ENCODE measurements at regions not wholly inside any gene's neighbourhood (a gene's known extent, or its start where the extent isn't known, plus 50 kb on each side); places are given as distances from the start of the nearest gene placed in this dataset.

DNA sequence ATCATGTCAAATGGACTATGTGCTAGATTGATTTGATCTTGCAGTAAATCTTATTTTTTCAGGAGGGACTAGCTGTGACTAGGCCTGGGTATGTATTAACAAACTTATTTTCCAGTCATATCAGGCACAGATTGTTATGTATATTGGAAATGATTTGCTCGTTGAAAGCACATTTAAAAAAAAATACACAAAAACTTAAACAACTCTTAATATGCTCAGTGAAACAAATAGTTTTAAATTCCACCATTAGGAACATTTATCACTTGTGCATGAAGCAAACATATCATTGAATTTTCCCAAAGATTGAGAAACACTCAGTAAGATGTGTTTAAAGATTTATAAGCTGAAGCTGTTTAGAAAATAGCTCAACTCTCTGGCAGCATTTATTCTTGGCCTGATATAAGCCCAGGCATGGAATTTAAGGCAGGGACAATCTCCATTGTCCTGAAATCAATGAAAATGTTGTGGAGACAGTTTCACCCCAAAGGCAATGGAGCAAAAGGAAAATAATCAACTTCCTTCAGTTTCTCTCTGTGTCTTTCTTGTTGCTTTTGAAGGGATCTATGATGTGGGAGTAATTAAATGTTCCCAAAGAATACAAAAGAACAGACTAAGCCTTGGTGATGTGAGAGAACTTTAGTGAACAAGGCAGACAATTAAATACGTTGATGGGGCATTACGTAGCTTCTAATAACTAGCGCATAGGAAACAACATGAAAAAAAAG, 250.3 kb downstream of the GPR37 start:
- CTCF ChIA-PET: interaction anchor here (0.6 kb wide), 1 partner anchor 18 kb away, joined by 3 read pairs; no protein-coding TSS in a partner anchor
- no peak overlapping the region for H3K4me2 ChIP-seq

GRCh38 chr7:124514471-124514870, 251.1 kb downstream of the GPR37 start:
- no peaks in the 10 kb centered on the region for H3K4me1 ChIP-seq (ENCODE audit: control insufficient read depth in 1 of 2, insufficient read depth in 2 of 2, low read depth in 1 of 2, low read length in 1 of 2)
- 26% methylated on average over 2 of the region's 2 CpGs for WGBS (ENCODE audit: low lambda C conversion rate)

More for the DNA sequence above, 250.3 kb downstream of the GPR37 start:
- H4K20me1 ChIP-seq (ENCODE audit: insufficient read depth): no peaks in the 10 kb centered on the region
- POLR2A ChIA-PET: no interaction called here
- H3K9me3 ChIP-seq: no peaks in the 10 kb centered on the region
- no peaks in the 10 kb centered on the region for H3K9me2 ChIP-seq
- H3K27me3 ChIP-seq (ENCODE audit: insufficient read depth): no peaks in the 10 kb centered on the region
- TF ChIP-seq TEAD4 (IDR thresholded peaks at IDR 0.05; ENCODE audit: borderline replicate concordance, insufficient read depth) (no peak), ZBTB33 (IDR thresholded peaks at IDR 0.05; ENCODE audit: borderline replicate concordance, low read depth) (no peak), CTCF (IDR thresholded peaks at IDR 0.05) (no peak), TCF12 (IDR thresholded peaks at IDR 0.05) (no peak), SMC3 (IDR thresholded peaks at IDR 0.05; ENCODE audit: low read depth, low read length) (no peak), JUND (IDR thresholded peaks at IDR 0.05) (no peak), GABPA (IDR thresholded peaks at IDR 0.05; ENCODE audit: low read depth) (no peak), NFIC (IDR thresholded peaks at IDR 0.05; ENCODE audit: borderline replicate concordance) (no peak), FOSL2 (IDR thresholded peaks at IDR 0.05; ENCODE audit: borderline replicate concordance, low read depth) (no peak)
- no peak overlapping the region for H3K9ac ChIP-seq
- H3K4me1 ChIP-seq (ENCODE audit: control insufficient read depth in 1 of 2, insufficient read depth in 2 of 2, low read depth in 1 of 2, low read length in 1 of 2): no peaks in the 10 kb centered on the region
- DNase-seq: no peak
- H3F3A ChIP-seq (replicated peaks; ENCODE audit: insufficient read depth): no peaks in the 10 kb centered on the region
- 61% methylated on average over 4 of the region's 4 CpGs for WGBS (ENCODE audit: low lambda C conversion rate)
- no peak overlapping the region for H3K4me3 ChIP-seq (ENCODE audit: low read depth in 2 of 2, low read length in 1 of 2)
- H3K36me3 ChIP-seq (replicated peaks in 1 of 2; ENCODE audit: control insufficient read depth in 1 of 2, insufficient read depth in 2 of 2, low read length in 1 of 2): no peaks in the 10 kb centered on the region
- H3K27ac ChIP-seq (ENCODE audit: low read depth in 2 of 2, low read length in 1 of 2): no peak overlapping the region
- no peak overlapping the region for H2AFZ ChIP-seq (ENCODE audit: low read depth)
- H3K79me2 ChIP-seq (ENCODE audit: insufficient read depth): no peaks in the 10 kb centered on the region

More at GRCh38 chr7:124514471-124514870, 251.1 kb downstream of the GPR37 start:
- Histone ChIP-seq H2AFZ (ENCODE audit: low read depth) (no peak overlapping the region), H3K9me3 (no peaks in the 10 kb centered on the region), H3K4me3 (ENCODE audit: low read depth in 2 of 2, low read length in 1 of 2) (no peak overlapping the region), H3K27ac (ENCODE audit: low read depth in 2 of 2, low read length in 1 of 2) (no peak overlapping the region), H3K4me2 (no peak overlapping the region), H4K20me1 (ENCODE audit: insufficient read depth) (no peaks in the 10 kb centered on the region), H3K79me2 (ENCODE audit: insufficient read depth) (no peaks in the 10 kb centered on the region), H3K9ac (no peak overlapping the region), H3K9me2 (no peaks in the 10 kb centered on the region), H3F3A (replicated peaks; ENCODE audit: insufficient read depth) (no peaks in the 10 kb centered on the region), H3K27me3 (ENCODE audit: insufficient read depth) (no peaks in the 10 kb centered on the region), H3K36me3 (replicated peaks in 1 of 2; ENCODE audit: control insufficient read depth in 1 of 2, insufficient read depth in 2 of 2, low read length in 1 of 2) (no peaks in the 10 kb centered on the region)
- TF ChIP-seq FOSL2 (IDR thresholded peaks at IDR 0.05; ENCODE audit: borderline replicate concordance, low read depth) (no peak), NFIC (IDR thresholded peaks at IDR 0.05; ENCODE audit: borderline replicate concordance) (no peak), USF1 (IDR thresholded peaks at IDR 0.05; ENCODE audit: borderline replicate concordance, low read depth) (no peak), YY1 (IDR thresholded peaks at IDR 0.05; ENCODE audit: low read depth) (no peak), USF2 (IDR thresholded peaks at IDR 0.05; ENCODE audit: borderline replicate concordance, low read depth, low read length) (no peak), TAF1 (IDR thresholded peaks at IDR 0.05; ENCODE audit: borderline replicate concordance, low read depth, low read length) (no peak), EZH2phosphoT487 (IDR thresholded peaks at IDR 0.05; ENCODE audit: borderline replicate concordance, low read depth) (no peak), SIN3A (IDR thresholded peaks at IDR 0.05; ENCODE audit: borderline replicate concordance, low read depth, low read length) (no peak)
- DNase-seq: no peak
- ChIA-PET POLR2A (no interaction called here), CTCF (interaction anchor here (0.5 kb wide), 1 partner anchor 612 kb away, joined by 3 read pairs; no protein-coding TSS in a partner anchor)

Data from SK-N-SH (cell line).